AG04450 (cell line): ENCODE measurements at regions not wholly inside any gene's neighbourhood (a gene's known extent, or its start where the extent isn't known, plus 50 kb on each side); places are given as distances from the start of the nearest gene placed in this dataset.

Experiments
- CTCF ChIA-PET: fragments of 300-600, 350-600 bp; formaldehyde crosslinking; extraction: SDS; loops from one replicate; lab custom pipeline; 2022; ENCODE audit warnings: antibody characterized with exemption, inconsistent platforms; lab: Charles Lee
- POLR2A ChIA-PET: fragments of 350-600 bp; formaldehyde crosslinking; extraction: SDS; loops from one replicate; lab custom pipeline; 2021; ENCODE audit warnings: antibody characterized with exemption, inconsistent platforms; lab: Yijun Ruan, JAX
- DNase-seq: peaks from one replicate; pipeline ENCODE4 v3.0.0-alpha.2; 2011; ENCODE audit warnings: low read depth, low spot score
- H3K27ac ChIP-seq: one replicate; pipeline ENCODE4 v1.5.1; 2012; ENCODE audit warnings: low read depth, low read length, control low read depth
- H3K27me3 ChIP-seq: one replicate; pipeline ENCODE4 v1.6.0; 2012; ENCODE audit warnings: low read length; ENCODE audit not compliant: control insufficient read depth, insufficient read depth
- H3K4me3 ChIP-seq: 2 replicates; pipeline ENCODE4 v1.5.1; 2011; ENCODE audit warnings: mild to moderate bottlenecking, low read depth, low read length, control low read depth
- H3K9me3 ChIP-seq: 2 replicates; pipeline ENCODE4 v1.5.1; 2012; ENCODE audit warnings: low read length; ENCODE audit not compliant: control insufficient read depth, insufficient read depth
- CTCF ChIP-seq: IDR thresholded peaks from 2 replicates; pipeline ENCODE4 v1.5.1; 2011; ENCODE audit warnings: low read depth, low read length, control low read depth, inconsistent platforms

- CTCF ChIA-PET, result interaction anchor here (1.2 kb wide), 1 partner anchor 8 kb away, joined by 3 read pairs; no protein-coding TSS in a partner anchor
- POLR2A ChIA-PET, result no interaction called here
- Histone ChIP-seq H3K27me3 (no peaks in the 10 kb centered on the region), H3K27ac (no peak overlapping the region), H3K9me3 (no peaks in the 10 kb centered on the region), H3K4me3 (no peak overlapping the region)
- DNase-seq, result no peak
- no peak for TF ChIP-seq CTCF
Observed at GRCh38 chr14:100450736-100451135, 127.6 kb downstream of the SLC25A47 start.

GRCh38 chr14:100451264-100451663 lies 128.1 kb downstream of the SLC25A47 start:
- Histone ChIP-seq H3K27ac (no peak overlapping the region), H3K4me3 (no peak overlapping the region), H3K9me3 (no peaks in the 10 kb centered on the region), H3K27me3 (no peaks in the 10 kb centered on the region)
- TF ChIP-seq CTCF, result no peak
- ChIA-PET CTCF (interaction anchor here (1.2 kb wide), 1 partner anchor 9 kb away, joined by 3 read pairs; no protein-coding TSS in a partner anchor), POLR2A (no interaction called here)
- no peak for DNase-seq

- no peak overlapping the region for H3K27ac ChIP-seq
- DNase-seq, result no peak
- no peak for TF ChIP-seq CTCF
- H3K9me3 ChIP-seq, result no peaks in the 10 kb centered on the region
- ChIA-PET CTCF (no interaction called here), POLR2A (no interaction called here)
- H3K4me3 ChIP-seq, result no peak overlapping the region
- no peaks in the 10 kb centered on the region for H3K27me3 ChIP-seq
Observed at GRCh38 chr14:100453930-100454329, 130.8 kb downstream of the SLC25A47 start.

GRCh38 chr14:100454437-100454836 lies 131.3 kb downstream of the SLC25A47 start:
- H3K27ac ChIP-seq, result no peak overlapping the region

GRCh38 chr14:100463937-100464336 lies 123.3 kb downstream of the BEGAIN start:
- TF ChIP-seq CTCF, result no peak
- Histone ChIP-seq H3K27me3 (no peaks in the 10 kb centered on the region), H3K9me3 (no peaks in the 10 kb centered on the region), H3K4me3 (no peak overlapping the region), H3K27ac (no peak overlapping the region)
- CTCF ChIA-PET, result interaction anchor here (0.6 kb wide), 1 partner anchor 1152 kb away, joined by 3 read pairs; no protein-coding TSS in a partner anchor
- POLR2A ChIA-PET, result no interaction called here
- DNase-seq, result no peak

More at GRCh38 chr14:100454437-100454836, 131.3 kb downstream of the SLC25A47 start:
- Histone ChIP-seq H3K4me3 (no peak overlapping the region), H3K27me3 (no peaks in the 10 kb centered on the region), H3K9me3 (no peaks in the 10 kb centered on the region)
- no peak for TF ChIP-seq CTCF
- CTCF ChIA-PET, result interaction anchor here (0.6 to 1.1 kb wide), 3 partner anchors 37 to 300 kb away, joined by 3 read pairs; no protein-coding TSS in a partner anchor
- no peak for DNase-seq
- POLR2A ChIA-PET, result no interaction called here
